Activated CD4-positive, alpha-beta T cell treated with anti-CD3 and anti-CD28 coated beads, Interleukin-2, amount 10 ng/mL, durations not matched to agents 24 days and 14 days (primary cell): ENCODE measurements at regions not wholly inside any gene's neighbourhood (a gene's known extent, or its start where the extent isn't known, plus 50 kb on each side); places are given as distances from the start of the nearest gene placed in this dataset.
"Not testable (repeated sequence)": the region's sequence is repeated elsewhere in the genome, so short reads cannot be mapped to it uniquely, and the experiment has no call there.

ENCODE experiments used
- DNase-seq: peaks from one replicate; pipeline ENCODE4 v3.0.0; 2022
- H3K27ac Mint-ChIP-seq: one replicate; pipeline ENCODE4 v1.8.0; 2022; ENCODE audit warnings: mild to moderate bottlenecking, mixed read lengths
- H3K27me3 Mint-ChIP-seq: one replicate; pipeline ENCODE4 v1.8.0; 2022; ENCODE audit warnings: mixed read lengths
- H3K36me3 Mint-ChIP-seq: one replicate; pipeline ENCODE4 v1.8.0; 2022; ENCODE audit warnings: low read depth, mild to moderate bottlenecking, mixed read lengths
- H3K4me1 Mint-ChIP-seq: one replicate; pipeline ENCODE4 v1.8.0; 2021; ENCODE audit warnings: mixed read lengths
- H3K4me3 Mint-ChIP-seq: one replicate; pipeline ENCODE4 v1.8.0; 2022; ENCODE audit warnings: mild to moderate bottlenecking, moderate library complexity, mixed read lengths
- H3K9me3 Mint-ChIP-seq: one replicate; pipeline ENCODE4 v1.8.0; 2021; ENCODE audit warnings: mixed read lengths
- intact Hi-C: fragments of 100-400 bp; cut with micrococcal nuclease; formaldehyde crosslinking; loops from one replicate; pipeline ENCODE4 v1.15.1; 2023

- no peaks in the 10 kb centered on the region for H3K9me3 Mint-ChIP-seq
- no peaks in the 10 kb centered on the region for H3K4me1 Mint-ChIP-seq
- no peak for DNase-seq
- no peaks in the 10 kb centered on the region for H3K27me3 Mint-ChIP-seq
- intact Hi-C loops: no loop called here
- H3K36me3 Mint-ChIP-seq: no peaks in the 10 kb centered on the region
- H3K27ac Mint-ChIP-seq: no peak overlapping the region
- no peak overlapping the region for H3K4me3 Mint-ChIP-seq
Observed at GRCh38 chr1:118291661-118292060, 106.6 kb upstream of the SPAG17 start.

- intact Hi-C loops: no loop called here
- no peak for DNase-seq
- Mint-ChIP-seq H3K27ac (no peak overlapping the region), H3K36me3 (no peaks in the 10 kb centered on the region), H3K27me3 (no peaks in the 10 kb centered on the region), H3K9me3 (no peaks in the 10 kb centered on the region), H3K4me3 (no peak overlapping the region), H3K4me1 (no peaks in the 10 kb centered on the region)
Observed at GRCh38 chr1:118290571-118290970, 105.5 kb upstream of the SPAG17 start.

GRCh38 chr1:118290046-118290445, 105.0 kb upstream of the SPAG17 start:
- no peaks in the 10 kb centered on the region for H3K4me1 Mint-ChIP-seq
- no peaks in the 10 kb centered on the region for H3K27me3 Mint-ChIP-seq
- DNase-seq: no peak
- no peaks in the 10 kb centered on the region for H3K9me3 Mint-ChIP-seq
- H3K36me3 Mint-ChIP-seq: no peaks in the 10 kb centered on the region
- intact Hi-C loops: no loop called here
- H3K27ac Mint-ChIP-seq: no peak overlapping the region
- H3K4me3 Mint-ChIP-seq: no peak overlapping the region

- H3K4me3 Mint-ChIP-seq, H3K9me3 Mint-ChIP-seq, DNase-seq, H3K27me3 Mint-ChIP-seq, H3K4me1 Mint-ChIP-seq, H3K36me3 Mint-ChIP-seq, intact Hi-C loops, H3K27ac Mint-ChIP-seq: not testable (repeated sequence)
Observed at GRCh38 chr1:118280656-118281055, 95.6 kb upstream of the SPAG17 start.

GRCh38 chr1:118275472-118276115, 90.6 kb upstream of the SPAG17 start:
- no peak for DNase-seq
- H3K27me3 Mint-ChIP-seq: no peaks in the 10 kb centered on the region
- H3K9me3 Mint-ChIP-seq: peaks cover 6% of the 10 kb centered on the region
- intact Hi-C loops: no loop called here
- H3K27ac Mint-ChIP-seq: no peak overlapping the region
- no peak overlapping the region for H3K4me3 Mint-ChIP-seq
- no peaks in the 10 kb centered on the region for H3K4me1 Mint-ChIP-seq
- no peaks in the 10 kb centered on the region for H3K36me3 Mint-ChIP-seq

GRCh38 chr1:118272884-118273283, 87.9 kb upstream of the SPAG17 start:
- Mint-ChIP-seq H3K4me3 (no peak overlapping the region), H3K27ac (no peak overlapping the region), H3K27me3 (no peaks in the 10 kb centered on the region), H3K4me1 (no peaks in the 10 kb centered on the region), H3K36me3 (no peaks in the 10 kb centered on the region), H3K9me3 (no peaks in the 10 kb centered on the region)
- no peak for DNase-seq
- intact Hi-C loops: no loop called here

- no peaks in the 10 kb centered on the region for H3K27me3 Mint-ChIP-seq
- no peak for DNase-seq
- intact Hi-C loops: no loop called here
- no peaks in the 10 kb centered on the region for H3K4me1 Mint-ChIP-seq
- H3K9me3 Mint-ChIP-seq: no peaks in the 10 kb centered on the region
- no peak overlapping the region for H3K4me3 Mint-ChIP-seq
- H3K27ac Mint-ChIP-seq: no peak overlapping the region
- no peaks in the 10 kb centered on the region for H3K36me3 Mint-ChIP-seq
Observed at GRCh38 chr1:118271883-118272282, 86.9 kb upstream of the SPAG17 start.

GRCh38 chr1:118269598-118269997, 84.6 kb upstream of the SPAG17 start:
- intact Hi-C loops: no loop called here
- H3K27ac Mint-ChIP-seq: no peak overlapping the region
- no peaks in the 10 kb centered on the region for H3K9me3 Mint-ChIP-seq
- H3K27me3 Mint-ChIP-seq: no peaks in the 10 kb centered on the region
- no peaks in the 10 kb centered on the region for H3K4me1 Mint-ChIP-seq
- no peaks in the 10 kb centered on the region for H3K36me3 Mint-ChIP-seq
- no peak for DNase-seq
- H3K4me3 Mint-ChIP-seq: no peak overlapping the region

- no peak for DNase-seq
- H3K4me1 Mint-ChIP-seq: no peaks in the 10 kb centered on the region
- H3K36me3 Mint-ChIP-seq: no peaks in the 10 kb centered on the region
- H3K4me3 Mint-ChIP-seq: no peak overlapping the region
- H3K27me3 Mint-ChIP-seq: no peaks in the 10 kb centered on the region
- H3K9me3 Mint-ChIP-seq: no peaks in the 10 kb centered on the region
- no peak overlapping the region for H3K27ac Mint-ChIP-seq
- intact Hi-C loops: no loop called here
Observed at GRCh38 chr1:118266436-118266835, 81.4 kb upstream of the SPAG17 start.

- intact Hi-C loops: no loop called here
- no peak for DNase-seq
- Mint-ChIP-seq H3K9me3 (no peaks in the 10 kb centered on the region), H3K27me3 (no peaks in the 10 kb centered on the region), H3K27ac (no peak overlapping the region), H3K4me3 (no peak overlapping the region), H3K4me1 (no peaks in the 10 kb centered on the region), H3K36me3 (no peaks in the 10 kb centered on the region)
Observed at GRCh38 chr1:118264343-118264742, 79.3 kb upstream of the SPAG17 start.

- Mint-ChIP-seq H3K36me3 (no peaks in the 10 kb centered on the region), H3K9me3 (no peaks in the 10 kb centered on the region), H3K27ac (no peak overlapping the region), H3K4me3 (no peak overlapping the region), H3K4me1 (no peaks in the 10 kb centered on the region), H3K27me3 (no peaks in the 10 kb centered on the region)
- intact Hi-C loops: no loop called here
- DNase-seq: no peak
Observed at GRCh38 chr1:118262865-118263264, 77.8 kb upstream of the SPAG17 start.

- Mint-ChIP-seq H3K27me3 (no peaks in the 10 kb centered on the region), H3K27ac (no peak overlapping the region)
- intact Hi-C loops: no loop called here
Observed at GRCh38 chr1:118258975-118259374, 73.9 kb upstream of the SPAG17 start.

GRCh38 chr1:118257946-118258345, 72.9 kb upstream of the SPAG17 start:
- H3K27me3 Mint-ChIP-seq: no peaks in the 10 kb centered on the region
- intact Hi-C loops: no loop called here
- no peaks in the 10 kb centered on the region for H3K36me3 Mint-ChIP-seq
- no peak for DNase-seq
- no peak overlapping the region for H3K27ac Mint-ChIP-seq
- no peaks in the 10 kb centered on the region for H3K4me1 Mint-ChIP-seq
- H3K9me3 Mint-ChIP-seq: no peaks in the 10 kb centered on the region
- H3K4me3 Mint-ChIP-seq: no peak overlapping the region

More at GRCh38 chr1:118258975-118259374, 73.9 kb upstream of the SPAG17 start:
- DNase-seq: no peak
- H3K4me3 Mint-ChIP-seq: no peak overlapping the region
- H3K36me3 Mint-ChIP-seq: no peaks in the 10 kb centered on the region
- H3K9me3 Mint-ChIP-seq: no peaks in the 10 kb centered on the region
- H3K4me1 Mint-ChIP-seq: no peaks in the 10 kb centered on the region

- H3K36me3 Mint-ChIP-seq: no peaks in the 10 kb centered on the region
Observed at GRCh38 chr1:118254491-118255425, 69.7 kb upstream of the SPAG17 start.

More at GRCh38 chr1:118254491-118255425, 69.7 kb upstream of the SPAG17 start:
- Mint-ChIP-seq H3K9me3 (no peaks in the 10 kb centered on the region), H3K27me3 (no peaks in the 10 kb centered on the region), H3K4me1 (no peaks in the 10 kb centered on the region), H3K27ac (no peak overlapping the region), H3K4me3 (no peak overlapping the region)
- DNase-seq: no peak
- intact Hi-C loops: no loop called here
